MM.1S (cell line): ENCODE measurements at regions not wholly inside any gene's neighbourhood (a gene's known extent, or its start where the extent isn't known, plus 50 kb on each side); places are given as distances from the start of the nearest gene placed in this dataset.

Experiments used
- CTCF ChIP-seq: fragments of 300-600 bp; sonication (generic); IDR thresholded peaks from 2 replicates; pipeline ENCODE4 v1.5.1; 2016; ENCODE audit warnings: antibody characterized with exemption, low read length, mixed read lengths
- EZH2 ChIP-seq: fragments of 300-600 bp; sonication (generic); optimal IDR thresholded peaks from 2 replicates; pipeline ENCODE3; 2017; ENCODE audit warnings: low read depth, mild to moderate bottlenecking, antibody characterized with exemption, low read length, mixed read lengths
- EZH2phosphoT487 ChIP-seq: fragments of 300-600 bp; sonication (generic); IDR thresholded peaks from 2 replicates; pipeline ENCODE4 v1.6.1; 2018; ENCODE audit warnings: antibody characterized with exemption, low read length

- no peak for TF ChIP-seq CTCF
- TF ChIP-seq EZH2: no peak
- no peak for TF ChIP-seq EZH2phosphoT487
Observed at GRCh38 chr20:48038713-48039112, 253.4 kb upstream of the SULF2 start.
